Globus pallidus (tissue), 1 donor: ENCODE measurements at regions not wholly inside any gene's neighbourhood (a gene's known extent, or its start where the extent isn't known, plus 50 kb on each side); places are given as distances from the start of the nearest gene placed in this dataset.

Experiments used
- DNase-seq: peaks from one replicate; pipeline ENCODE4 v3.0.0-alpha.2; 2015; ENCODE audit warnings: low spot score

DNA sequence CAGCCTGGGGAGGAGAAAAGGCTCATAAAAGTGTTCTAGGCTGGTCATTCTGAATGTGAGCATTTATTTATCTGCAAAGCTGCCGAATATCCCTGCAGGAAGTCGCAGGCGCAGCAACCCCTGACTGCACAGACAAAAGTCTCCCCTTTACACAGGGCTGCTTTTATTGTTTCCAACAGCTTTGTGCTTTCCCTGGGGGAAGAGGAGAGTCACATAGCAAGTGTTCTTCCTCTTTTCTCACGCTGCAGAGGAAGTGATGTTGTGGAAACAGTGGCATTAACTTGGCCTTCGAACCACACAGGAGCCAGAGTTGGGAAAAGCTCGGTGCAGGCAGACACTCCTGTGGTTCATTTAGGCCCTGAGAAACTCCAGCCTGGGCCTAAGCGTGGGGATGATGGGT is 81.5 kb upstream of the BCOR start:
- DNase-seq, result no peak

DNA sequence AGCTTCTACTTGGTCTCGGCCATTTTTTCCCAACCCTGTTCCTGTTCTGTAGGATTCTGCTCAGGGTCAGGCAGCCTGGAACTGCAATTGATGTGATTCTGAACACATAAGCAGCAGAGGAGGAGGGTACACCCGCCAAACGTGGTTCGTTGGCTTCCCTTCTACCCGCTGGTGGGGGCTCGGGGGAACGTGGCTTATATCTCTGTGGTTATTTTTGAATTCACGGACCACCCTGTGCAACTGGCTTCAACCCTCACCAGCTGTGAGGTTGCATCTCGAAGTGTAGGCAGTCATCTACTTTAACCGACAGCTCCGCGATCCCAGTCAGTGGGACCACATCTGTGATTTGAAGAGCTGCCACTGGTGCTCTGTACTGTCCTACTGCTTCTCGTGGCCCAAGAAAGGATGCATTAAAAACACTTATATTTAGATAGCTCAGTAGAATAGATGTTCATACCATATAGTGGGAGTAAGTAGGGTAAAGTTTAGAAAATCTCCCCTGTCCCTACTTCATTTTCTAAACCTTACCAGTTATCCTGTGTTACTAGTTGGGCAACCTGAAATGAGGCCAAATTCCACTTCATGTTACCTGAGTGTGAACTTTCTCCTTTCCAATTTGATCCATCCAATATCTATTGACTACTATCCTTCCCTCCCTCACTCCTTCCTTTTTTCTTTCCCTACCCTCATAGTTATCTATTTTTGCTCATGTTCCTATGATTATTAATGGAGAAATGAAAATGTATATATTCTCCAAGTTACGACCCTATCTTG is 80.4 kb upstream of the BCOR start:
- no peak for DNase-seq

DNA sequence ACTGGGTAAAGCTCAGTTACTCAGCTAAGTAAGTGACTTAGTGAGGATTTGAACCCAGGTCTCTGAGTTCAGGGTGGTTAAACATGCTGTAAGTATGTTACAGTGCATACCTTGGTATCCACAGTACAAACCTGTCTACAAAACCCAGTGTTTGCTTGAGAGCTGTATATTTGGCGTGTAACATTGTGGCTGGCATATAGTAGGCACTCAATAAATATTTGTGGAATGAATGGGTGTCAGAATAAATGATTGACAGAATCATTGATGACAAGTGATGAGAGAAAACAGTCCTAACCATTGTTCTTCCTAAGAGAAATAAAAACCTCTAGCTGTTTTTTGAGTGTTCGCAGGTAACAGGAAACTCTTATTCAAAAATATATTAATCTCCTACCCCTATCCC is 79.7 kb upstream of the BCOR start:
- DNase-seq, result no peak

DNA sequence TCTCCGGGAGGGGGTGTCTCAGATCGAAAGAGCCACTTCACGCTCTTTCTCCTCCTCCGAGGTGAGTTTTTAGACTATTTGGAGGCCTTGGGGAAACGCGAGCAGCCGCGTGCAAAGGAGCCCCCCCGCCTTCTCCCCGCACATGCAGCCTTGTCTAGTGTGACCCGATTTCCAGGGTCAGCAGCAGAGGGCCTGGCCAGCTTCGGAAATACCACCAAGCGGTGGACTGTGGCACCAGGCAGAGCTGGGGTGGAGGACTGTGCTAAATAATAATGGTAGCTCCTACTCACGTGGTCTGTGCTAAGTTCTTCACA is 79.3 kb upstream of the BCOR start:
- no peak for DNase-seq

DNA sequence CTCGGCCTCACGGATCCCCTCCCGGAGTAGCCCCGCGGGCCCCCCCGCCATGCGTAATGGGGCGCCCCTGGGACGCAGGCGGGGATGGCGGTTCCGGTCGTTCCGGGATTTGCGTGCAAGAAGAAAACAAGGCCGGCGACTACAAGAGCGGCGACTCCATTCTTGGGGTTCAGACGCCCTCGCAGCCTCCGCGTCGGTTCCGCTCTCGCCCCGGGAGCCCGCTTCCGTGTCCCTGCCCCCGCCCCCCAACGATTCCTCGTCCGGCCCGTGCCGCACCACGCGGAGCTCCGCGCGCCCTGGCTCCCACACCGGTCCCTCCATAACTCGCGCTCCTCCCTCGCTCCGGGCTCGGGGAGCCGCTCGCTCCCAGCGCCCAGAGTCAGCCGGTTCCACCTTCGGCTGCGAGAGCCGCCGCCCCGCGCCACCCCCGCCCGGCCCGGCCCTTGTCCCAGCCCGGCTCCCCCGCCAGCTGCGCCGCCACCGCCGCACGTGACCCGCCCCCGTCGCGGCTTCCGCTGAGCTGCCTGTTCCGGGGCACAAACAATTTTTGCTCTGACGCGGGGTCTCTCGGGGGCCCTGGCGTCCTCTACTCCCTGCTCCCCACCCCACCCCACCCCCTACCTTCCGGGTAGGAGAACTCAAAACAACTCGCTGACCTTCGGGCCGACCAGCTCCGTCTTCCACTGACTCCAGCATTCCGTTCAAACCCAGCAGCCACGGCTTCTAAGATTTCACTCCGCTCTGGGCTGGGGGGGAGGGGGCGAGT is 78.8 kb upstream of the BCOR start:
- no peak for DNase-seq

DNA sequence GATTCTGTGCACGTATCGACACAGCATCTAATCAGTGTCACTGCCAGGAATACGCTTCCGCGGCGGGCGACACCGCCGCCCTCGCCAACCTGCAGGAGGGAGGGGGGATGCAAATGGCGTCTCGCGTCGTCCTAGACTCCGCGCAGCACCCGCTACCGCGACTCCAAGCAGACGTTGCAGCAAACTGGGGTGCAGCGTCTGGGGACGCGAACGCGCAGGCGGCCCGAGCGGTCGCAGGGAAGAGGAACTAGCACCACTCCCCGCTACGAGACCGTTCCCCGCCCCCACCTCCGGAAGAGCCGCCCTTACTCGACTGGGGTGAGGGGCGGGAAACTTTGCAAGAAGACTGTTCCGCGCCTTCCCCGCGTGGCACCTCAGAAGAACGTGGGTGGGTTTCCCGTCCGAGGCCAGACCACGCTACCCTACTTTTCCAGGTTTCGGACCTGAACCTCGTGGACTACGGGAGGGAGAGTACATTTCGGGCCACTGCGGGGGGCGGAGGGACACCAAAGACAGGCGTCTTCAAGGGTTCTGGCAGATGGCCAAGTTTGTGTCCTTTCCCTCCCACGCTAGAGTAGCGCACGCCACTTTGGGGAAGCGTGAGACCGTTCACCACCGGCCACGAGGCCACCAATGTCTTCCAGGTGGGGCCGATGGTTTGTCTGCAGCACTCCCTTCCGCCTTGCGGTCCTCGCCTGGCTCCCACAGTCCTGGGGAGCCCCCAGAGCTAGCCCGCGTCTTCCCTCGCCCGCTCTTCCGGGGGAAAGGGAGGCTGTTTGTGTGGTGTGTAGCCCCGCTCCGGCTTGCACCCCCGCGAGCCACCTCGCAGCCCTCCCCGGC is 78.0 kb upstream of the BCOR start:
- DNase-seq, result peak; percentile 57

DNA sequence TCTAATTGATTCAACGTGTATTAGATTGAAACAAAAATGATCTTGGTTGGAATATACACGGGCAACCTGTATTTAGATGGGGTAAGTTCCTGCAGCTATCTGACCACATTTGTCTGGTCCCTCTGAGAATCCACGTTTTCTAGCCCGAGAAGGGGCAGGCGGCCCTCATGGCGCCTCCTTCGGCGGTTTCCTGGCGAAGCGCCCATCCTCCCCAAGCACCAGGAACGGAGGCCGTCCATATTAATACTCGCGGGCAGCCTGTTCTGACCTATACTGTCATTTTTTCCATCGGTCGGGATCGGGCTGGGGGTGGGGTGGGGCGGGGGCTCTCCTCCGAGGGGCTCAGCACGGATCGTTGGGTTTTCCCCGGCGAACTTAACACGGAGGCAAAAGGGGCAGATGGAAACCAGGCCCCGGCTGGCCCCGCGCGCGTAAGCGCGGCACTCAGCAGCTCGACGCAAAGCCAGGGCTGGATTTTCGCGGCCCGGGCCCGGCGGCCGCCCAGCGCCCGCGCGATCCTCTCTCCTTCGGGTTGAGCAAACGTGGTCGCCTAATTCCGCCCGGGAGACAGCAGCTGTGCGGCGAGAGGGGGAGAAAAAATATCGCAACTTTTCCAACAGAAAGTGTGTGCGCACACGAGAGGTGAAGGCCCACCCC is 77.2 kb upstream of the BCOR start:
- DNase-seq, result no peak

DNA sequence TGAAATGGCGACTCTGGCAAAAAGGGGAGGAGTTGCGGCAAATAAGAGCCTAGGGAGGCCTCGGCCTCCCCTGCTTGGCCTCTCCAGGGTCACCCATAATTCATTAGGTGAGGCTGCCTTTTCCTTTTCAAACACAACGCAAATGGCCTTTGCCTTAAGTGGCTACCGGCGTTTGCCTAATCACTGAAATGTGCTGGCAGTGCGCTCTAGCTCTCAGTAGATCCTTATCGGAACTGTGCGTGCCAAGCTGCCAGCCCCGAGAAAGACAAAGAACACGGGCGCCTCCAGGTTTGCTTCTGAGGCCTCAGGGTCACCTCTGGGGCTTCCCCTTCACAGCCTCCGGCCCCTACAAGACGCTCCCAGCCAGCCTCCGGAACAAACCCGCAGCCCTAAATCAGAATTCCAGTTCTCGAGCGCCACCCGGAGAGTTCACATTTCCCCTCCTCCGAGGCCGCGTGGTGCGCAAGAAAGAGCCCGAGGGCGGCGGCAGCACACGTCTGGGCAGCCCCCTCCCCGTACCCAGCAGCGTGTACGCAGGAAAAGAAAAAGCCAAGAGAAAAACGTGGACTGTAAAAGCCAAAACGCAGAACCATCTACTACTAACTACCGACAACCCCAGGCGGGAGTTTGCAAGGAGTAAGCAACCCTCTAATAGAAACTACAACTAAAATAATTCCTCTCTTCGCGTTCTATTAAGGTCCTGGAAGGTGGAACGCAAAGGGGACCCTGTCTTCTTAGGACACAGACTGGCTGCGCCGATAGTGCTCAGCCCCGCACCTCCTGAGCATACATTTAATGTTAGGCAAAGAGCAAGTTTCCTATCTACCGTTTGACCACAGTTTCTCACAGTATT is 76.5 kb upstream of the BCOR start:
- DNase-seq, result no peak

DNA sequence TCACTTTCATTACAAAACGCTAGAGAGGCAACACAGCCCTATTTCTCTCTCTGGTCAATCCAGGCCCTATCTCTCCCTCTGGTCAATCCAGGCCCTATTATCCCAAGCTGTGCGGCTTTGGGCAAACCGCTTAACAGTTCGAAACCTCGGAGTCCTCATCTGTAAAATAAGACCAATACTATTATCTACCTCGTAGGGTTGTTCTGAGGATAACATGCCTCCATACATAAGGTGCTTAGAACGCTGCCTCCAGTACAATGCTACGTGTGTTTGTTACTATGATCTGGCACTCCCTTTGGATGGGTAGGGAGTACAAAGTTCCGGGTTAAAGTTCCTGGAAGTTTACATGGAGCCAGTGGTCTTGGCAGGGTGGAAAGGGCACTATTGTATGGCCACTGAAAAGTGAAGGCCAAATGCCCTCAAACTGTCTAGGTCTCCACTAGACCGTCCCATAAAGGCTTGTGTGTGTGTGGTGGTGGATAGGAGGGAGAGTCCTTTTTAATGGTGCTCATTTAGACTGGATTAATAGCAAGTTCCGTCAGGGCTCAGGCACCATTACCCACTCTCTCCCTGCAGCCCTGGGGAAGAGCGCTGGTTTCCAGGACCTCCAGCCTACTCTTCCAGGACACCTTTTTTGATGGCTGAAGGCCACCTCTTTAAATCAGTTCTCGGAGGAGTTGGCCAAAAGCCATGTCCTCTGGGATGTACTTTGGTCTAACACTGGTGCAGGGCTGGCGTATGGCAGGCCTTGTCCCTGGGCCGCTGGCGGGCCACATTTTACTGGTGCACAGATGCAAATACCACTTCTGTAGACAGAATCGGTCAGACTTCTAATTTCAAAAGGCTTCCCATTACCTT is 75.6 kb upstream of the BCOR start:
- no peak for DNase-seq

DNA sequence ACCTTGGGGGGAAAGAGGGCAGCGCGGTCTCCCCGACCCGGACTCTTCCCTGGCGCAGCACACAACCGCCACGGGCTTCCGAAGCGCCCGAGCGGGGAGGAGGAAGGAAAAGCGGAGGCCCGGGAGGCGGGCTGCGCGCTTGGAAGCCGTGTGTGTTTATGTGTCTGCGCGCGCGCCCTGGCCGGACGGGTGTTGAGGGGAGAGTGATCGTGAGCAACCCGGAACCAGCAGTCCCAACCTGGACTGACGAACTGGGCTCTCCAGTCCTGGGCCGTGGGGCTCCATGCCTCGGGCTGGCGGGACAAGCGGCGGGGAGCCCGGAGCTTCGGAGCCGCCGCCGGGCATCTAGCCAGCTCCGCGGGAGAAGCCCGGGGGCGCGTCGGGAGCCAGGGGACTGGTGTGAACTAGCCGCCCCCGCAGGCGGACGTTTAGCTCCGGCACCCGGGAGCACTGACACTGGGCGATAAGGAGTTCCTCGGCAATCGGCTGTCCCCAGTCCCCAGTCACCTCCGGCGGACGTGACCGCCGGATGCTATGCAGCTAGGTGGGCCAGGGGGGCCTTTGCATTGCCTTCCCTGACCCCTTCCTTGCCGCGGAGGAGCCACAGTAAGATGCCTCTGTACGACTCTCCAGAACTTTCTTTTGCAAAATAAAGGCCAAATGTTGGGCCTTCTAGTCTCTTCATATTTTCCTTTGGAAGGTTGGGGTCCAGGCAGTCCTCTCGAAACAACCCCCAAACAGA is 74.8 kb upstream of the BCOR start:
- DNase-seq, result no peak

DNA sequence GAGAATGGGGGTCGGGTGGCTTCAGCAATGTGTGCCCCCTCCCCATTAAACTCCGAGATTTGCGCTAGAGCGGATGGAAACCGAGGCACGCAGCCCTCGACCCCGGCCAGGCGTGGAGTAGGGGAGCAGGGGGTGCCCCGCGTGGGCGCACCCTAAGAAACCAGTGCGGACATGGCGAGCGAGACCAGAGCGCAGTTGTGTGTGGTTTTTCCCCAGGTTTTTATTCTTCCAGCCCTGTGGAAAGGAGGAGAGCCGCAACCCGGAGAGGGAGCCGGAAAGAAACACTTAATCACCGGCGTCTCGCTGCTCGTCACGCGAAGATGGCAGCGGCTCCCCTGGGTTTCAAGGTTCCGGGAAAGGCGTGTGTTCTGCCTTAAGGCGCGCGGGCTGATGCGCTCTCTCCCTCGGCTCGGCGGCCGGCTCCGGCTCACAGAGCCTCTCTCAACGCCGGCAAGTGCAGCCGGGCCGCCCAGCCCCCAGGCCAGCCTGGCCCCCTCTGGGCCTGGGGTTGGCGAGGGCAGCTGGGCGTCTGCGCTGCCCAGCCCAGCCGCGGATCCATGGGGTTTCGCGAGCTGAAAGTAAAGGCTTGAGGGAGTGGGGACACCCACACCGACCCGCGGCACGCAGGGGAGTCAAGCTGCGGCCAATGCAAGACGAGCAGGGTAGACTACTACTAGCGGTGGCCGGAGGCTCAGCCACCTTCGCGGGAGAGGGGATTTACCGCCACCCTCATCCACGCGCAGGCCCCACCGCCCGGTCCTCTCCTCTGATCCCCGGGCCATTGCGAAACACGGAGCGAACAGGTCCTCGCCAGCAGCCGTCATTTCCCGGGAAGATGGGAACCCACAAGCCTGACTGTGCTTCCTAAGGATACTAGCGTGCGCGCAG is 74.0 kb upstream of the BCOR start:
- DNase-seq, result no peak

DNA sequence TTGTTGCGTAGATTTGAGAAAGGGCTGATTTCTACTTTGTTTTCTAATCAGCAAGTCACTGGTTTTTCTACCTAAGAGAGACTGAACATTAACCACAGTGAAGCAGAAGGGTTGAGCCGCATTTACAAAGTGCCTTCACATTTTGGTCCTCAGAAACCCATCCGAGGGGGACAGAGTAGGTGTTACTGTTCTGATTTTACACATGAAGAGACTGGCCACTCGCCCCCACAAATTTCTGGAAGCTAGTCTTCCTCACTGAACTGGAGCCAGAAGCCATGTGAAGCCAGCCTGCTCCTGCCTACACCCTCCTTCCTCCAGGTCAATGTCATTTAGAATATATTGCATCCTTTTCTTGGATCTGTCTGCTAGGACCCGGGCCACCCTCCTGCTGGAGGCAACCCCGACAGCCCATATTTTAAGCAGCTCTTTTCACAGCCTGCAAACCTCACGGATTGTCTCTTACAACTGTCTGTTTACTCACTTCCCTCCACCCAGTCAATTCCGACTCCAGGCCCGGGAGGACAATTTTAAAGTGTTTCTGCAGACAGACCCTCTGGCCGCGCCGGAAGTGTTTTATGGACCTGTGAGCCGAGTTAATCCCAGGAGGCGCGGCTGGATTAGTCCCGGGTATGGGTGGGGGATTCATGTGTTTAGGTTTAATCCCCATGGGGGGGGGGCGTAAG is 73.2 kb upstream of the BCOR start:
- no peak for DNase-seq

DNA sequence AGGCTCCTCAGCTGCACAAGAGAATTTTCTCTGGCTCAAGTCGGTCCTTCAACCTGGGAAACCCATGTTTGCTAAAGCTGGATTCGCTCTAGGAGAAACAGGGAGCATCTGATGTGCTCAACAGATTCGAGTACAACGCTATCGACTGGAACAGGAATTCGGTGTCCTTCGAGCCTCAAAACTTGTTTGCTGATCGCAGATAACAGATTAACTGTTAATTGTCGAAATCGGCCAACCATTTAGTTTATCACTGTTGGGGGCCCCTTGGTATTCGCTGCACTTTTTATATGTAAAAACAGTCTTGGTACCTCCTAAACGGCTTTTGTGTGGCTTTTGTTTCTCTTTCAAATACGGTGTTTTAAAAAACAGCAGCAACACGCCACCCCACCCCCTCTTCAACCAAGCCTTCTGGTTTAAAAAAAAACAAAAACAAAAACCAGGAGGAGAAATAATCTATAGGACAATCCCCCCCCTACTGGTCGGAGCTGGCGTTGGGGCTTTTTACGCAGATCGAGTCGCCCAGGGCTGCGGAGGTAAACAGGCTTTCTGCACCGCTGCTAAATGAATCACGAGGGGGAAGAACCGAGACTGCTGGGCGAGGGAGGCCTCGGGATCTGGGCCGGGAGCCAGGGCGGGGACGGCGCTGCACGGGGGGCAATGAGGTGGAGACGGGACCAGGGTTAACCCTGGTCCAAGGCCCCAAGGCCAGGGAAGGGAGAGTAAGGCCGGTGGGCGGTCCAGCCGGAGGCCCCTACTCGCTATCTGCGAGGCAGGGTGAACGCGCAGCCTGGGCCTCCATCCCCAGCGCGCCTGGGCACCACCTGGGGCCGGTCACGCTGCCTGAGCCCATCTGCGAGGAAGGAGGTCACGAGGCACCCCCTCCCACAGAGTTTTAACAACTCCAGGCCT is 71.7 kb upstream of the BCOR start:
- no peak for DNase-seq

DNA sequence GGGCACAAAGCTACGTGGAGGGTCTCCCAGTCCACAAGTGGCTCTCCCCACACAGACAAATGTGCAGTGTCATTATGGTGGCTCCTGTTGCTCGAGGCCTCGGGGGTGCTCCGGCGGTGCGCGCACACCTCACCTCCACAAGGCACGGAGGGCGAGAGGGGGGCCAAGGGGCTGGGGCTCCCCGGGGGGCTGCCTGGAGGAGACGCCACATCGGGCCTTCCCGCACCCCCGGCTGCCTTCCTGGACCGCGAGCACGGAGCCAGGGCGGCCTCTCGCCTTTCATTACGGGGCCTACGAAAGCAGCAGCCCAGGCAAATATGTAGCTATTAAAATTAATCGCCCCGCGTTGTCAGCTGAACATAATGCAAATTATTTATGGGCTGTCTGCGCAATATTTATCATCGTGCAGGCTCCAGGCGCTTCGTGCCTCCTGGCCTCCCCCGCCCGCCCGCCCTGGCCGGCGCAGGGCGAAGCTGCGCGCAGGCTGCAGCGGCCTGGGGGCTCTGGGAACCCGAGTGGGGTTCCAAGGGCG is 70.8 kb upstream of the BCOR start:
- DNase-seq, result no peak

DNA sequence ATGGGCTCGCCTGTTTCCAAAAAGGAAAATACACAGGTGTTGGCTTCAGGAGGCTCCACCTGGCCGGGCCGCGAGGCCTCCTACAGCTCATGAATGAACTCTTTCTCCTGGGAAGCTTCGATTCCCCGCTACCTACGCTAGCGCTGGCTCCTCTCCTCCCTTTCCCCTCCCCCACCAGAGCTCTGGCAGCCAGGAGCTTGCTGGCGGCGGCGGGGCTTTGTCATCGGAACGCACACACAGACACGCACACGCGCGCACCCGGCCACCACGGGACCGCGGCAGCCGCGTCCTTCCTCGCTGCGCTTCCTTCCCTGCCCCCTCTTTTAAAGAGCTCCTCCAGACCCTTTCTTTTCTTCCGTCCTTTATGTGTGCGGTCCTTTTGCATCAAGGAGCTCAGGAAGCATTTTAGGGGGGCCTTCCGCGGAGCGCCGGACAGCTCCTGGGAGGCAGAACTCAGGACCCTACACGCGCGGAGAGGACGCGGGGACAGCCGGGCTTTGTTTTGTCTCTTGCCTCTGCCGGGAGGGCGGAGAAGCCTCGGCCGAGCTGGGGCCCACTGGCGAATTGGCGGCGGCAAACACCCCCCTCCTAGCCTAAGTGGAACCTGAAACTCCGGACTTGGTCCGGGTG is 70.2 kb upstream of the BCOR start:
- DNase-seq, result no peak

DNA sequence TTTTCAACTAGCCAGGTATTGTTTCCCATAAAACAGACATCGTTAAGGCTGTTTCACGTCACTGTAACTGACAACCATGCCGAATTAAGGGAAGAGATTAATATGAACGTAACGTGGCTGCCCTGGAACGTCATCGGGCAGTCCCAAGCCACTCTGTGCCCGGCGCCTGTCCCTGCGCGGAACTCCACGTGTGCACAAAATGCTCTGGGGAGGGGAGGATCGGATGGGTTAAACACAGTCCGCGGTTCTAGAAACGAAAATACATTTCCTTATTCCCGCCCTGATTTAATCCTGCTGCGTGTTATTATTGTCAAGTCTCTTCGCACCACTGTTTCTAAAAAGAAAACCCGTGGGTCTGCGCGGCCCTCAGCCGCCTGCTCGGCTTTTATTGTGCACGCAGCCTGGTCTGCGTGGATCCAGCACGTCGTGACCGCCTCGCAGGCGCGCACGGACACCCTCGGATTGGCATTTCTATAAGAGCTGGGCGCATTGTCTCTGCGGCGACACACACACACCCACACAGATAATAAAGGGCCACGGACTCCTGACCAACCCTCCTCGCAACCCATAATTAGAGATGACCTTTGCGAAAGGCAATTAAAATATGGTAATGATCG is 69.6 kb upstream of the BCOR start:
- DNase-seq, result no peak
